ENCODE measurements at regions not wholly inside any gene's neighbourhood (a gene's known extent, or its start where the extent isn't known, plus 50 kb on each side); places are given as distances from the start of the nearest gene placed in this dataset.

GRCh38 chr13:104251931-104252330, 1185.7 kb upstream of the SLC10A2 start:
- no peak for TF ChIP-seq CTCF (IDR thresholded peaks at IDR 0.05; ENCODE audit: low read length)
- TF ChIP-seq EZH2 (IDR thresholded peaks at IDR 0.05; ENCODE audit: borderline replicate concordance, low read length): no peak
